ENCODE measurements at regions not wholly inside any gene's neighbourhood (a gene's known extent, or its start where the extent isn't known, plus 50 kb on each side); places are given as distances from the start of the nearest gene placed in this dataset.

- no peak for TF ChIP-seq EZH2phosphoT487 (IDR thresholded peaks at IDR 0.05; ENCODE audit: borderline replicate concordance, low read depth, low read length)
- no peak for TF ChIP-seq CTCF (conservative IDR thresholded peaks at IDR 0.05; ENCODE audit: low read length)
These were observed 259.7 kb upstream of the ZNF608 start for GRCh38 chr5:125006011-125006685.
